SK-N-SH (cell line): ENCODE measurements at regions not wholly inside any gene's neighbourhood (a gene's known extent, or its start where the extent isn't known, plus 50 kb on each side); places are given as distances from the start of the nearest gene placed in this dataset.

Experiments used
- CTCF ChIA-PET: fragments of 300-600, 350-600 bp; formaldehyde crosslinking; extraction: SDS; loops from one replicate; lab custom pipeline; 2021; lab: Yijun Ruan, JAX
- POLR2A ChIA-PET: fragments of 350-600 bp; sonication (Branson Sonifier 250); formaldehyde crosslinking; extraction: SDS; loops from one replicate; lab custom pipeline; 2020; ENCODE audit warnings: antibody characterized with exemption, inconsistent platforms; lab: Yijun Ruan, JAX
- DNase-seq: peaks from one replicate; pipeline ENCODE4 v3.0.0; 2012
- H2AFZ ChIP-seq: fragments of 200-600 bp; sonication (generic); 2 replicates; pipeline ENCODE4 v1.8.1; 2016; ENCODE audit warnings: antibody characterized with exemption, mild to moderate bottlenecking, low read depth
- H3F3A ChIP-seq: fragments of 200-600 bp; sonication (generic); replicated peaks from 2 replicates; pipeline ENCODE3; 2016; ENCODE audit warnings: antibody characterized with exemption, mild to moderate bottlenecking; ENCODE audit not compliant: insufficient read depth
- H3K27ac ChIP-seq, 2 experiments: fragments of 200-500 bp in 1 of 2; fragments of 200-600 bp in 1 of 2; sonication (Bioruptor generic) in 1 of 2; sonication (generic), shearing (Covaris generic) in 1 of 2; 2 replicates each; pipeline versions ENCODE4 v1.5.1 to v1.6.1; 2014 to 2016; ENCODE audit warnings: low read depth in 2 of 2, inconsistent platforms in 1 of 2, low read length in 1 of 2, mild to moderate bottlenecking in 1 of 2, mixed read lengths in 1 of 2
- H3K27me3 ChIP-seq: fragments of 200-600 bp; sonication (generic), shearing (Covaris generic); 2 replicates; pipeline ENCODE4 v1.6.1; 2016; ENCODE audit warnings: mixed run types; ENCODE audit not compliant: insufficient read depth
- H3K36me3 ChIP-seq, 2 experiments: fragments of 200-500 bp in 1 of 2; fragments of 200-600 bp in 1 of 2; sonication (Bioruptor generic) in 1 of 2; sonication (generic) in 1 of 2; replicated peaks in 1 of 2; 2 replicates each; pipeline versions ENCODE3 to v1.5.1; 2014 to 2016; ENCODE audit warnings: low read length in 1 of 2, mild to moderate bottlenecking in 1 of 2; ENCODE audit not compliant: insufficient read depth in 2 of 2, control insufficient read depth in 1 of 2
- H3K4me1 ChIP-seq, 2 experiments: fragments of 200-500 bp in 1 of 2; fragments of 200-600 bp in 1 of 2; sonication (Bioruptor generic) in 1 of 2; sonication (generic), shearing (Covaris generic) in 1 of 2; 2 replicates each; pipeline versions ENCODE4 v1.5.1 to v1.6.1; 2014 to 2016; ENCODE audit warnings: low read depth in 1 of 2, low read length in 1 of 2, mixed run types in 1 of 2; ENCODE audit not compliant: insufficient read depth in 2 of 2, control insufficient read depth in 1 of 2
- H3K4me2 ChIP-seq: fragments of 200-600 bp; sonication (generic), shearing (Covaris generic); 2 replicates; pipeline ENCODE4 v1.6.1; 2017; ENCODE audit warnings: mixed run types
- H3K4me3 ChIP-seq, 2 experiments: fragments of 200-500 bp in 1 of 2; fragments of 200-600 bp in 1 of 2; sonication (Bioruptor generic) in 1 of 2; sonication (generic), shearing (Covaris generic) in 1 of 2; 2 replicates each; pipeline versions ENCODE4 v1.5.1 to v1.8.1; 2014 to 2016; ENCODE audit warnings: low read depth in 2 of 2, inconsistent platforms in 1 of 2, low read length in 1 of 2, mild to moderate bottlenecking in 1 of 2, mixed read lengths in 1 of 2, moderate library complexity in 1 of 2
- H3K79me2 ChIP-seq: fragments of 200-600 bp; sonication (generic); 2 replicates; pipeline ENCODE4 v1.8.1; 2017; ENCODE audit warnings: mild to moderate bottlenecking; ENCODE audit not compliant: insufficient read depth
- H3K9ac ChIP-seq: fragments of 200-600 bp; sonication (generic); 2 replicates; pipeline ENCODE4 v1.6.1; 2017; ENCODE audit warnings: mixed run types
- H3K9me2 ChIP-seq: fragments of 200-600 bp; sonication (generic); 2 replicates; pipeline ENCODE4 v1.6.1; 2017; ENCODE audit warnings: mixed run types
- H3K9me3 ChIP-seq: fragments of 200-600 bp; sonication (generic); 2 replicates; pipeline ENCODE4 v1.6.1; 2017; ENCODE audit warnings: mixed run types, mild to moderate bottlenecking, moderate library complexity
- H4K20me1 ChIP-seq: fragments of 200-600 bp; sonication (generic); 2 replicates; pipeline ENCODE4 v1.6.1; 2017; ENCODE audit warnings: mild to moderate bottlenecking, mixed run types; ENCODE audit not compliant: insufficient read depth
- ELF1 ChIP-seq: IDR thresholded peaks from 2 replicates; pipeline ENCODE4 v1.4.0; 2012
- EZH2phosphoT487 ChIP-seq: fragments of 200-600 bp; sonication (generic); IDR thresholded peaks from 2 replicates; pipeline ENCODE4 v1.6.1; 2017; ENCODE audit warnings: low read depth, mixed run types, mild to moderate bottlenecking, antibody characterized with exemption, moderate library complexity, borderline replicate concordance
- FOSL2 ChIP-seq: IDR thresholded peaks from 2 replicates; pipeline ENCODE4 v1.4.0; 2012; ENCODE audit warnings: low read depth, mild to moderate bottlenecking, moderate library complexity, borderline replicate concordance
- FOXJ3 ChIP-seq: sonication (generic); formaldehyde crosslinking; IDR thresholded peaks from 2 replicates; pipeline ENCODE4 v1.5.1; 2020; ENCODE audit warnings: mild to moderate bottlenecking, missing genetic modification reagents
- GATA2 ChIP-seq: sonication (generic); formaldehyde crosslinking; IDR thresholded peaks from 2 replicates; pipeline ENCODE4 v1.5.0; 2020; ENCODE audit warnings: mild to moderate bottlenecking, missing genetic modification reagents
- IRF3 ChIP-seq: fragments of 150-350 bp; IDR thresholded peaks from 2 replicates; pipeline ENCODE4 v1.6.1; 2016; ENCODE audit warnings: mild to moderate bottlenecking, low read depth, low read length
- MXI1 ChIP-seq: IDR thresholded peaks from 2 replicates; pipeline ENCODE4 v1.6.1; 2012; ENCODE audit warnings: mild to moderate bottlenecking, low read depth, low read length, improper control_type of control experiment
- NRF1 ChIP-seq: IDR thresholded peaks from 2 replicates; pipeline ENCODE4 v1.6.1; 2012; ENCODE audit warnings: low read depth, mild to moderate bottlenecking, low read length
- PBX3 ChIP-seq: IDR thresholded peaks from 2 replicates; pipeline ENCODE4; 2012
- POLR2AphosphoS5 ChIP-seq: IDR thresholded peaks from 2 replicates; pipeline ENCODE4 v1.6.1; 2012; ENCODE audit warnings: low read depth, low read length
- RCOR1 ChIP-seq: fragments of 150-350 bp; IDR thresholded peaks from 2 replicates; pipeline ENCODE4 v1.6.1; 2017; ENCODE audit warnings: antibody characterized with exemption, low read length
- REST ChIP-seq: IDR thresholded peaks from 2 replicates; pipeline ENCODE4 v1.6.1; 2012; ENCODE audit warnings: mild to moderate bottlenecking, low read depth, low read length, moderate library complexity
- TAF1 ChIP-seq: IDR thresholded peaks from 2 replicates; pipeline ENCODE4 v1.6.1; 2012; ENCODE audit warnings: low read depth, mild to moderate bottlenecking, low read length, moderate library complexity, borderline replicate concordance
- USF2 ChIP-seq: fragments of 150-350 bp; IDR thresholded peaks from 2 replicates; pipeline ENCODE4 v1.6.1; 2017; ENCODE audit warnings: antibody characterized with exemption, low read length, low read depth, borderline replicate concordance
- ZBTB33 ChIP-seq: IDR thresholded peaks from 2 replicates; pipeline ENCODE4 v1.4.0; 2012; ENCODE audit warnings: low read depth, borderline replicate concordance
- WGBS: methylation state at CpG from one replicate; pipeline ENCODE4 v1.1.6; 2017; ENCODE audit warnings: low lambda C conversion rate; 5-methylcytosine and 5-hydroxymethylcytosine counted together
- TF ChIP-seq, protein P1 (sequence below): IDR thresholded peaks from 2 replicates; pipeline ENCODE4 v1.4.0; 2012; ENCODE audit warnings: low read depth, borderline replicate concordance

DNA sequence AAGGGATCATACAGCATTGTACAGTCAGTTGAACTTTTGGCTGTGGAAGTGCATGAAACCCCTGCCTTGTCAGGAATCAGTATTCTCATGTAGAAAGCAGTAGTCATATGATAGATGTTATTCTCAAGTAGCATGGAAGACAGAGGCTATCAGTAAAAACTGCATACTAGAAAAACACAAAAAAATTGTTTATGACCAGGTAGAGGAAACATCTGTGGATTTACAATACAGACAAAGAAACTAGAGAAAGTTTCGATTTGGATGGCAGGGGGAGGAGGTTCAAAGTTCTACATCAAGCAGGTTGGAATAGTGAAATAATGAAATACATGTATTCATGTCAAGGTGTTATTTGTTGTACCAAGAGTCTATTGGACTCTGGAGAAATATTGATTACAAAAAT lies 212.3 kb upstream of the DDI1 start:
- POLR2A ChIA-PET = no interaction called here

DNA sequence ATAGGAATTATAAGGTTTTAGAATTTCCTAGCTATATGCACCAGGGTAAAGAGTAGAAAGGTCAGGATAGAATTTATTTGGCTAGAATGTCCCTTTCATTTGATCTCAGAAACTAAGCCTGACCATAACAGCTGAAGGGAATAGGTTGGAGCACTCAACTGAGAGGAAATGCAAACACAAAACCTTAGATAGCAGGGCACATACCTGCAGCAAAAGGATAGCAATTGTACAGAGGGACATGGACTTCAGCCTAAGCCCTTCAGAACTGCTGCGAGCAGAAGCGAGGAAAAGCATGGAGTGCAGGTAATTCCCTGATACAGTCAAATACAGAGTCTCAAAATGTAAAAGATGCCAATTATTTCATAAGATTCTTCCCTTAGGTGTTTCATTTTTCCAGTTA lies 211.0 kb upstream of the DDI1 start:
- Histone ChIP-seq H4K20me1 (no peaks in the 10 kb centered on the region), H3K27ac (no peak overlapping the region), H3K27me3 (no peaks in the 10 kb centered on the region), H3K4me1 (no peaks in the 10 kb centered on the region), H3F3A (no peaks in the 10 kb centered on the region), H3K36me3 (no peaks in the 10 kb centered on the region), H3K79me2 (no peaks in the 10 kb centered on the region), H3K4me2 (no peak overlapping the region), H3K9ac (no peak overlapping the region), H3K9me3 (no peaks in the 10 kb centered on the region), H2AFZ (no peak overlapping the region), H3K9me2 (no peaks in the 10 kb centered on the region), H3K4me3 (no peak overlapping the region)
- WGBS = 96% methylated on average over 2 of the region's 2 CpGs
- ChIA-PET CTCF (interaction anchor here (1.7 kb wide), 1 partner anchor 10 kb away, joined by 4 read pairs; no protein-coding TSS in a partner anchor), POLR2A (no interaction called here)
- DNase-seq = no peak
- TF ChIP-seq TAF1 = no peak
- no peak for TF ChIP-seq FOXJ3 (CRISPR knock-in tag)
- no peak for TF ChIP-seq ZBTB33
- TF ChIP-seq, protein P1, sequence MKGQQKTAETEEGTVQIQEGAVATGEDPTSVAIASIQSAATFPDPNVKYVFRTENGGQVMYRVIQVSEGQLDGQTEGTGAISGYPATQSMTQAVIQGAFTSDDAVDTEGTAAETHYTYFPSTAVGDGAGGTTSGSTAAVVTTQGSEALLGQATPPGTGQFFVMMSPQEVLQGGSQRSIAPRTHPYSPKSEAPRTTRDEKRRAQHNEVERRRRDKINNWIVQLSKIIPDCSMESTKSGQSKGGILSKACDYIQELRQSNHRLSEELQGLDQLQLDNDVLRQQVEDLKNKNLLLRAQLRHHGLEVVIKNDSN = no peak
- no peak for TF ChIP-seq REST
- no peak for TF ChIP-seq MXI1
- no peak for TF ChIP-seq USF2
- TF ChIP-seq RCOR1 = no peak
- no peak for TF ChIP-seq ELF1
- TF ChIP-seq NRF1 = no peak
- TF ChIP-seq FOSL2 = no peak
- no peak for TF ChIP-seq POLR2AphosphoS5

More for the DNA sequence above, 212.3 kb upstream of the DDI1 start:
- no peak overlapping the region for H3K27ac ChIP-seq
- no peak for TF ChIP-seq GATA2 (CRISPR knock-in tag)
- no peak for TF ChIP-seq EZH2phosphoT487
- TF ChIP-seq IRF3 = no peak
- no peak for TF ChIP-seq PBX3
- H3K9me3 ChIP-seq = no peaks in the 10 kb centered on the region
- no peak overlapping the region for H3K4me3 ChIP-seq
- H3F3A ChIP-seq = no peaks in the 10 kb centered on the region
- CTCF ChIA-PET = no interaction called here
- no peak overlapping the region for H3K4me2 ChIP-seq
- WGBS = 9% methylated on average over 1 of the region's 1 CpG
- no peaks in the 10 kb centered on the region for H3K36me3 ChIP-seq
- no peaks in the 10 kb centered on the region for H3K27me3 ChIP-seq
- no peak overlapping the region for H2AFZ ChIP-seq
- no peaks in the 10 kb centered on the region for H3K9me2 ChIP-seq
- H3K9ac ChIP-seq = no peak overlapping the region
- H3K4me1 ChIP-seq = no peaks in the 10 kb centered on the region
- H3K79me2 ChIP-seq = no peaks in the 10 kb centered on the region
- H4K20me1 ChIP-seq = no peaks in the 10 kb centered on the region
- DNase-seq = no peak
